ENCODE measurements at regions not wholly inside any gene's neighbourhood (a gene's known extent, or its start where the extent isn't known, plus 50 kb on each side); places are given as distances from the start of the nearest gene placed in this dataset.
A peak's percentile ranks its signal among the peaks of the same experiment; 100 is the strongest.

- DNase-seq (ENCODE audit: low read depth in 2 of 2): no peak
Measured at GRCh38 chr3:161156936-161157335, 51.8 kb upstream of the B3GALNT1 start.

- no peak for DNase-seq (ENCODE audit: low read depth in 2 of 2)
Measured at GRCh38 chr3:161161603-161162002, 56.5 kb upstream of the B3GALNT1 start.

- peak; percentile 72 to 73 for DNase-seq (ENCODE audit: low read depth in 2 of 2)
Measured at GRCh38 chr3:161163297-161163696, 57.8 kb upstream of the NMD3 start.

GRCh38 chr3:161166051-161166450 is 55.1 kb upstream of the NMD3 start:
- DNase-seq (ENCODE audit: low read depth in 2 of 2): no peak

GRCh38 chr3:161171113-161171512 is 50.0 kb upstream of the NMD3 start:
- DNase-seq (ENCODE audit: low read depth in 2 of 2): peak; percentile 14 to 16

Data from fibroblast of skin of left quadriceps (primary cell).